ENCODE measurements at regions not wholly inside any gene's neighbourhood (a gene's known extent, or its start where the extent isn't known, plus 50 kb on each side); places are given as distances from the start of the nearest gene placed in this dataset.
"Not testable (repeated sequence)": the region's sequence is repeated elsewhere in the genome, so short reads cannot be mapped to it uniquely, and the experiment has no call there.

DNA sequence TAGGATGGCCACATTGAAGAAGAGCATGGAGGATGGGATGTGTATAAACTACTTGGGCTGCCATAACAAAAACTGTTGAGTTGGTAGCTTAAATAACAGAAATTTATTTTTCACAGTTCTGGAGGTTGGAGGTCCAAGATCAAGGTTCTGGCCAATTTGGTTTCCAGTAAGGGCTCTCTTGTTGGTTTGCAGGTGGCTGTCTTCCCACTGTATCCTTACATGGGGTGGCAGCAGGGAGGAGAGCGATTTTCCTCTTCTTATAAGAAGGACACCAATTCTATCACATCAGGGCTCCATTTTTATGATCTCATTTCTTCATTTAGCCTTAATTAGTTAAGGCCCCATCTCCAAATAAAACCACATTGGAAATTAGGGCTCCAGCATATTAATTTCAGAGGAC lies 465.7 kb downstream of the GADD45G start:
- no peaks in the 10 kb centered on the region for H3K36me3 Mint-ChIP-seq (ENCODE audit: low read depth)
- ChIA-PET CTCF (interaction anchor here (1.0 to 1.2 kb wide), 2 partner anchors 29 to 468 kb away, joined by 3 to 4 read pairs; no protein-coding TSS in a partner anchor), POLR2A (no interaction called here)
- peaks cover 30% of the 10 kb centered on the region for H3K27me3 Mint-ChIP-seq
- H3K27ac Mint-ChIP-seq: no peak overlapping the region
- H3K9me3 Mint-ChIP-seq: no peaks in the 10 kb centered on the region
- TF ChIP-seq CTCF (IDR thresholded peaks at IDR 0.05): no peak
- intact Hi-C loops (cut with micrococcal nuclease): no loop called here
- ATAC-seq (ENCODE audit: low read depth): no peak
- no peak for DNase-seq
- H3K4me1 Mint-ChIP-seq: no peaks in the 10 kb centered on the region
- H3K4me3 Mint-ChIP-seq: no peak overlapping the region

DNA sequence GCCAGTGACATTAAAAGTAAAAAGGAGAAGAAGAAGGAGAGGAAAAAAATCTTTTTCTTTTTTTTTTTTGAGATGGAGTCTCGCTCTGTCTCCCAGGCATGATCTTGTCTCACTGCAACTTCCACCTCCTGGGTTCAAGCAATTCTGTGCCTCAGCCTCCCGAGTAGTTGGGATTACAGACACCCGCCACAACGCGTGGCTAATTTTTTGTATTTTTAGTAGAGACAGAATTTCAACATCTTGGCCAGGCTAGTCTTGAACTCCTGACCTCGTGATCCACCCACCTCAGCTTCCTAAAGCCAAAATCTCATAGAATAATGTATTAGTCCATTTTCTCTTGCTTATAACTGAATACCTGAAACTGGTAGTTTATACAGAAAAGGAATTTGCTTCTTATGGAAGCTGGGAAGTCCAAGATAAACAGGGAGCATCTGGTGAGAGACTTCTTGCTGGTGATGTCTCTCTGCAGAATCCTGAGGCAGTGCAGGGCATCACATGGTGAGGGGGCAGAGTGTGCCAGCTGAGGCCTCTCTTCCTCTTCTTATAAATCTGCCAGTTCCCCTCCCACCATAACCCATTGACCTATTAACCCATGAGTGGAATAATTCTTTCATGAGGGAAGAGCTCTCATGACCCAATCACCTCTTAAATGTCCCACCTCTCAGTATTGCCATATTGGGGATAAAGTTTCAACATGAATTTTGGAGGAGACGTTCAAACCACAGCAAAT lies 466.3 kb downstream of the GADD45G start:
- POLR2A ChIA-PET: no interaction called here
- H3K27ac Mint-ChIP-seq: no peak overlapping the region
- no peaks in the 10 kb centered on the region for H3K9me3 Mint-ChIP-seq
- H3K36me3 Mint-ChIP-seq (ENCODE audit: low read depth): no peaks in the 10 kb centered on the region
- CTCF ChIA-PET: interaction anchor here (1.2 kb wide), 1 partner anchor 28 kb away, joined by 3 read pairs; no protein-coding TSS in a partner anchor
- no peak overlapping the region for H3K4me3 Mint-ChIP-seq
- DNase-seq (no peak), ATAC-seq (ENCODE audit: low read depth) (no peak)
- intact Hi-C loops (cut with micrococcal nuclease): no loop called here
- H3K4me1 Mint-ChIP-seq: no peaks in the 10 kb centered on the region
- TF ChIP-seq CTCF (IDR thresholded peaks at IDR 0.05): no peak
- peaks cover 30% of the 10 kb centered on the region for H3K27me3 Mint-ChIP-seq

DNA sequence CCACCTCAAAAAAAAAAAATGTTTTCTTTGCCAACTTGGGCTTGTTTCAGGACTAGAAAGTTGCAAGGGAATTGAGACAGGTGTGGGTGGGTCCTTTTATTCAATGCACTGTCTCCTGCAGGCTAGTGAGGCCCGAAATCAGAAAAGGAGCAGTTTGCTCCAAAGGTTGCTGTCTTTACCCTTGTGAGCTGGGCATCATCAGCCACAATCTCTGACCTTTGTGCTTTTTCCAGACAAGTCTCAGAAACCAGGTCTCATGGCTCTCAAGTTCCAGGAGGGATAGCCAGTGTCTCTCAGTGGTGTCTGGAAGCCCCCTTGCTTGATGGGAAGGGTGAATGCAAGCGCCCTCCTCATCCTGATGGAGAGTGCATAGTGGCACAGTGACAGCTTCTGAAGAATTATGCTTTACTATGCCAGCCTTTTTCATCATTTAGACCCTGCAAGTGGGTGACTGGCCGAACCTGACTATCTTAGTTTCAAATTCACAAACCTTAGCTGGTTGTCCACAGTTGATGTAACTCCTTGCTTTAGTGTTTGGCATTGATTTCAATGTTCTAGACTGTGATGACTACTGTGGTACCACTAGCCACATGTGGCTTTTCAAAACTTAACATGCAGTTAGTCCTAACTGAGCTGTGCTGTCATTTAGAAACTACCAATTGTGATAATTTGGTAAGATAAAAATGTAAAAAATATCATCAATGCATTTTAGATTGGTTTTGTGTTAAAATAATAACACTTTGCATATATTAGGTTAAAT lies 468.6 kb downstream of the GADD45G start:
- Mint-ChIP-seq H3K4me3 (no peak overlapping the region), H3K27me3 (peaks cover 31% of the 10 kb centered on the region), H3K27ac (no peak overlapping the region), H3K9me3 (no peaks in the 10 kb centered on the region), H3K4me1 (peaks cover 13% of the 10 kb centered on the region), H3K36me3 (ENCODE audit: low read depth) (no peaks in the 10 kb centered on the region)
- ChIA-PET CTCF (no interaction called here), POLR2A (no interaction called here)
- ATAC-seq (ENCODE audit: low read depth) (no peak), DNase-seq (no peak)
- TF ChIP-seq CTCF (IDR thresholded peaks at IDR 0.05): no peak
- intact Hi-C loops (cut with micrococcal nuclease): no loop called here

DNA sequence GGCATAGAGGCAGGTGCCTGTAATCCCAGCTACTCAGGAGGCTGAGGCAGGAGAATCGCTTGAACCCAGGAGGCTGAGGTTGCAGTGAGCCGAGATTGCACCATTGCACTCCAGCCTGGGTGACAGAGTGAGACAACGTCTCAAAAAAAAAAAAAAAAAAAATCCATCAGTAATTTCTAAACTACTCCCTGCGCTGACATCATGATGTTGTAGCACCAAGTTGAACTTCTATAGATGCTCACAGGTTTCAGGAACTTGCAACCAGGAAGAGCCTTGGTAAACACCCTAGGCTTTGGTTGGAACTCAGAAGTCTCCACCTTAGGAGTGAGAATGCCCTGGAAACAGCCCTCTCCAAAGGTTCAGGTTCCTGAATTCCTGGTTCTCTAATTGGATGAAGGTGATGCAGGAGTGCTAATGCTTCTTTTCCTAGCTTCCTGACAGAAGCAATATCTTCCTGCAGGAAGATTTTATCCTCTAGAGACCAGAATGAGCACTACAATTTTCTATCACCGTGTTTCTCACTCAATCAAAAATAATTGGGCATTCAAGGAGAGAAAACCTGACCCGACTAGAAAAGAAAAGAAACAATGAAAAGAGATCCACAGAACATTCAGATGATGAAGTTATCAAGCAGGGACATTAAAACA lies 469.6 kb downstream of the GADD45G start:
- H3K27me3 Mint-ChIP-seq: peaks cover 23% of the 10 kb centered on the region

GRCh38 chr9:90077598-90077997 lies 472.8 kb downstream of the GADD45G start:
- H3K36me3 Mint-ChIP-seq (ENCODE audit: low read depth); POLR2A ChIA-PET; H3K9me3 Mint-ChIP-seq; DNase-seq; H3K27ac Mint-ChIP-seq; H3K4me3 Mint-ChIP-seq; ATAC-seq (ENCODE audit: low read depth); intact Hi-C loops (cut with micrococcal nuclease): not testable (repeated sequence)
- Mint-ChIP-seq H3K27me3 (peaks cover 11% of the 10 kb centered on the region), H3K4me1 (peaks cover 26% of the 10 kb centered on the region)
- CTCF ChIA-PET: interaction anchor here (1.2 kb wide), 1 partner anchor 479 kb away, joined by 4 read pairs; no protein-coding TSS in a partner anchor

More for the DNA sequence above, 469.6 kb downstream of the GADD45G start:
- ChIA-PET POLR2A (no interaction called here), CTCF (no interaction called here)
- intact Hi-C loops (cut with micrococcal nuclease): no loop called here
- no peaks in the 10 kb centered on the region for H3K36me3 Mint-ChIP-seq (ENCODE audit: low read depth)
- ATAC-seq (ENCODE audit: low read depth): no peak
- no peak overlapping the region for H3K4me3 Mint-ChIP-seq
- no peaks in the 10 kb centered on the region for H3K9me3 Mint-ChIP-seq
- TF ChIP-seq CTCF (IDR thresholded peaks at IDR 0.05): no peak
- H3K27ac Mint-ChIP-seq: no peak overlapping the region
- no peak for DNase-seq
- peaks cover 23% of the 10 kb centered on the region for H3K4me1 Mint-ChIP-seq

Data from activated B cell treated with CpG ODN at 0.5 μM for 24 hours (primary cell).